Suppressor macrophage treated with lipopolysaccharide for 4 hours (primary cell): ENCODE measurements at regions not wholly inside any gene's neighbourhood (a gene's known extent, or its start where the extent isn't known, plus 50 kb on each side); places are given as distances from the start of the nearest gene placed in this dataset.

Experiments used
- DNase-seq: peaks from one replicate; pipeline ENCODE4 v3.0.0-alpha.2; 2020

DNA sequence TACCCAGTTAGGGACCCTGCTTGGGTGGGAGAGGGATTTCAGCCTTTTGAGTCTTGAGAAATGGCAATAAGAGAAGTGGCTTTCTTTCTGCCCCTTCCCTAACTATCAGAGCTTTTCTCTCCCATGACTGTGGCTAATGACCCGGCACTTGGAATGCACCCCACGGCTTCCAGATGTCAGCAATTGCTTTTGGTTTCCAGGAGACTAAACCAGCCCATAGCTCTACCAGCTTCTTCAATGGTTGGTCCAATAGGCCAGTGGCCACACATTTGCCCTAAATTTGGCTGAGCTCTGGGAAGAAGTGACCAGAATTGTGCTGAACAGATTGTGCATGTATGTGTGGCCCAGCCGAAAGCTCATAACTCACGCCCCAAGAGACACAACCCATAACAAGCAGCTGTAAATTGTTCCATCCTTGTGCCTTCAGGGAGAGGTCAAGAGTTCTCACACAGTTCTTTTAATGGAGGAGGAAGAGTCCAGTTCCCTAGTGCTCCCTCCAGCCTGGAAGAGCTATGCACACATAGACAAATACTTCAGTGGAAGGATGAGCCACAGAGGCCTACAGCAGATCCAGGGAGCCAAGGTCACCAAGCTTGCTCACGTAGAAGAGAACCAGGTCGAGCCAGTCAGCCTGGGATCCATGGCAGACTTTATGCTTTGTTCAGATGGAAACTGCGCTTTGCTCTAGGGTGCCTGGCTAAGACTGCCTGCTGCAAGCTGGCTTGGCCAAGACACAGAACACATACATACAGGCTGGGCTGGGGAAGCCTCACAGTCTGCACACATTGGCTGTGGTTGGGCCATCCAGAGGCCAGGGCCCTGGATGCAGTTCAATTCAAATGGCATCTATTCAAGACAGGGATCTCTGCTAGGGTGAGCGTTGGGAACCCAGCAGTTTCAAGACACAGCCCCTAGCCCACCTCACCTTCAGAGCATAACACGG is 131.8 kb upstream of the HABP2 start:
- DNase-seq: no peak

DNA sequence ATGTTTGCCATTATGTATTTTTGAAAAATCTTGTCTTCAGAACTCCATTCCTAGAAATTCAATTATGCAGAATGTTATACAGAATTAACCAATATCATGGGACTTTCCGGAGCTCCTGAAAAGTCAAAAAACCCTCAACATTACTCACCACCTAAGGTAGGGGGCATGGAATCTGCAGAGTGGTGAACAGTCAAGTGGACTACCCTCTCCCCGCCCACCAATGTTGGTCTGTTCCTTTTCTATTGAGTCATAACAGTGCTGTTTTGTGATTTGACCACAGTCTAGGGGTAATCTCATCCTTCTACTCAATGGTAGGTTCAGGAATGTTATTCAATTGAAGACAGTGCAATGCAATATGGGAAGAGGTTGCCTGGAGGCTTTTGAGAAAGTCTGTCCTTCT is 130.5 kb upstream of the HABP2 start:
- no peak for DNase-seq

- no peak for DNase-seq
Observed at GRCh38 chr10:113423981-113424721, 128.7 kb upstream of the HABP2 start.

DNA sequence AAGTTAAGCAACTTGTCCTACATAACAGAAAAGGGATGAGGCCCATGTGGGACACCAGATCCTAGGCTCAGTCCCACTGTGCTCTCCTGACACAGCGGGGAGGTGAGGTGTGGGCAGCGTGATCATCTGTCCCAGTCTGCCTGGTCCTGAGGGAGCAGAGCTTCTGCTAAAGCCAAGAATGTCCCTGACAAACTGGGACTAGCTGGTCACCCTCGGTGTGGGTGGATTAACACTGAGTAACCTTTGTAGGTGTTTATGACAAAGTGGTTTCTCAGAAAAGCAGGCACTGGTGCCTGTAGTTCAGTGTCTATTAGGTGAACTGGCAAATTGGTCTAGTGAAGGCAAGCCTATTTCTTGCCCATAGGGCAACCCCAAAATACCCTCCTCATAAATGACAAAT is 127.8 kb upstream of the HABP2 start:
- no peak for DNase-seq

GRCh38 chr10:113425541-113425951 is 127.3 kb upstream of the HABP2 start:
- DNase-seq: no peak

DNA sequence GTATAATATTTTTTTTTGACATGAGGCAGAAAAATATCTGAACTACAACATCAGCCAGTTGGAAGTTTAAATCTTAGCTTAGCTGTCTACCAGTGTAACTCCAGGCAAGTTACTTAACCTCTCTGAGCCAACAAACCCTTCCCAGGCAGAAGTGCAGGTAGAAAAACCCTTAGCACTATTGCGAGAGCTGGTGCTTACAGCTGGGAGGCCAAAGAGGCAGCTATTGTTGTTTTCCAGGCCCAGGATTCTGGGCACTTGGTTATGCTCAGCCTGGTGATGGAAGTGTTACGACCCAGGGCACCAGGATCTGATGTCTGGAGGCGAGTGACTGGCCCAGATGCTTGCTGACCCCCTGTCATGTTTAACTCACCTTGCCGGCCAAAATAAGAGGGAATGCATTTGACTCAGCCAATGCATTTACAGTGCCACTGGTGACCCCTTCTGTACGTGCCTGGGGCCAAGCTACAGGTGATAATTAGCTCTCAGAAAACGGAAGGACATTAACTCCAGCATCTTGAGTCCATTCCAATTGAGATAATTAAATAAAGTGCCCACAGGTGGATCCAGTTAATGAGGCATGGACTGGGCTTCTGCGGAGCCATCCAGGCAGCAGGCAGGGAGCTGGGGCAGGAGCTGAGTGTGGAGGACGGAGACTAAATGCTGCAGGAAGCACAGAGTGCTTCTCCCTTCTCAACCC is 126.5 kb upstream of the HABP2 start:
- DNase-seq: no peak

DNA sequence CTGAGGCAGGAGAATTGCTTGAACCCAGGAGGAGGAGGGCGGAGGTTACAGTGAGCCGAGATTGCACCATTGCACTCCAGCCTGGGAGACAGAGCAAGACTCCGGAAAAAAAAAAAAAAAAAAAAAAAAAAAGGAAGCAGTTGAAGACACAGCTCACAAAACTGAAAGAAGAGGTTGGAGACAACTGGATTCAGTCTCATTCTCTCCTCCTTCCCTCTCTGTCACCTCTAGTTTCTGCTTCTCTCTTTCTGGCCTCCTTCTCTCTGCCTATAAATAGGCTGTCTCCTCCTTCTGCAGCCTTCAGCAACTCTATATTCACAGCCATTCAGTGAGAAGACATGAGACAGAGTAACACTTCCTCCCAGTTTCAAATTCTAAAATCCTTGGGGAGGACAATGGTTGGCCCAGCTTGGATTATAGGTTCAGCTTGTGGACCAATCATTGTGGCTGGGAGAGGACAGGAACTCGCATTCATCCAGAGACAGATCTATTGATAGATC is 125.6 kb upstream of the HABP2 start:
- DNase-seq: peak; percentile 63

- DNase-seq: no peak
Observed at GRCh38 chr10:113427811-113428558, 124.9 kb upstream of the HABP2 start.

DNA sequence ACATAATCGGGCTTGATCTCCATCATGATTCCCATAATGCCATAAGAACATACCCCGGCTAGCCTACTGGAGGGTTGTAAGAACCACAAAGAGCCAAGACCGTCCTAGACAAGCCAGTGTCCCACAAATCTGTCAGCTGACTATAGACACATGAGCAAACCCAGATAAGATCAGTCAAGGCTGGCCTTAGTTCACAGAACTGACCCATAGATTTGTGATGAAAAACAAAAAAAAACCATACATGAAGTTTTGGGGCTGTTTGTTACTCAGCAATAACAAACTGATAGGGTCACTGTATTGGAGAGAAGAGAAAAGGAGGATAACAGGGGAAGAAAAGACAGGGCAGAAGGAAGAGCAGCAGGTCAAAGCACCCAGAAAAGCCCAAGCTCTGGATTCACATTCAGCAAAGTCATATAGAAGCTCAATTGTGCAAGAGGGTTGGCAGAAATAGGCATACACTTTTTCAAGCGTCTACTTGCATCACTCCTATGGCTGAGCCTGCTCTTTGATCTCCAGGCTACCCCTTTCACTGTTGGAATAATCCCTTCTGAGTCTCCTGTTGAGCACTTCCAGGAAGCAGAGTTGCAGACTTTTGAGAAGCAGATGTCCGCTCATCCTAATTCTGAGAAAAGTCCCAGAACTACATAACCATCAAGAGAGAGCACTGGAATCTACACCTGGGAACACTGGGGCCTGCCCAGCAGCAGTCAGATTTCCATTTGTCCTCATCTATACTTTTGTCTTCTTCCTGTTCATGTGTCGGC is 122.0 kb upstream of the HABP2 start:
- no peak for DNase-seq

GRCh38 chr10:113431398-113432160 is 121.3 kb upstream of the HABP2 start:
- no peak for DNase-seq

DNA sequence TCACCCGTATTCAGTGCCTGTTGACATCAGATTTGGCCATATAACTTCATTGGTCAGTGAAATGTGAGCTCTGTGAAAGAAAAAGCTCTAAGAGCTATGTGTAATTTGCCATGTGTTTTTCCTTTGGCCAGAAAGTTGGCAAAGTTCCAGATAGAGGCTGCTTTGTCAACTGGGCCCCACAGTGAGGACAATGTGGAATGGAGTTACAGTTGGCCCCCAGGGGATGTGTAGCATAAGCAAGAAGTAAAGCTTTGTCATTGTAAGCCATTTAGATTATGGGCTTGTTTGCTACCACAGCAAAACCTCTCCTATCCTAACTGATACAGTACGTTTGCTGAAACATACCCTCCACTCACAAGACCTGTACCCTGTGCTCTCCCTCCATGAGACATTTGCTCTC is 119.1 kb upstream of the HABP2 start:
- DNase-seq: no peak

- no peak for DNase-seq
Observed at GRCh38 chr10:113434315-113434714, 118.5 kb upstream of the HABP2 start.

DNA sequence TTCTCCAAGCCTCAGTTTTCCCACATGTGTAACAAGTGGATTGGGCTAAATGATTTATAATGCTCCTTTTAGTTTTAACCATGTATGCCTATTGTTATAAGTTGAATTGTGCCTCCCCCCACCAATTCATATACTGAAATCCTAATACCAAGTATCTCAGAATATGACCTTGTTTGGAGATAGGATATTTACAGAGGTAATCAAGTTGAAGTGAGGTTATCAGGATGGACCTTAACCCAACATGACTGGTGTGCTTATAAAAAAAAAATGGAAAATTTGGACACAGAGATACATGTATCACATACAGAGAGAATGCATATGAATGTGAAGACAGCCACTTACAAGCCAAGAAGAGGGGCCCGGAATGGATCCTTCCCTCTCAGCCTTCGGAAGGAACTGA is 117.9 kb upstream of the HABP2 start:
- no peak for DNase-seq

DNA sequence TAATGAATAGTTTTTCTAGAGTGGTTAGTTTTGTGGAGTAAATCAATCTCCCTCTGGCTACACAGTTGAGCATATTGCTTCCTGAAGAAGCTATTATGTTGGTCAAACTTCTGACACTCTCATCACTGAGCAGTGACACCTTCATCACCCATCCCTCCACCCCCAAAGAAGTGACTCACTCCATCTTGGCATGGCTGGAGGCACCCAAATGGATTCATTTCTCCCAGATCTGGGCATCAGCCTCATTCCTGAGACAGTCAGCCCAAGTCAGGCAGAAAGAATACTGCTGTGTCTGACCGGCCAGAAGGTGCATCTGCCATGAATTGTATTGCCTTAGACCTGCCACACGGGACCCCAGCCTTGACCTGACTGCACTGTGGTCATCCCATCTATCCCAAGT is 117.0 kb upstream of the HABP2 start:
- DNase-seq: no peak

- DNase-seq: no peak
Observed at GRCh38 chr10:113436851-113437250, 116.0 kb upstream of the HABP2 start.

DNA sequence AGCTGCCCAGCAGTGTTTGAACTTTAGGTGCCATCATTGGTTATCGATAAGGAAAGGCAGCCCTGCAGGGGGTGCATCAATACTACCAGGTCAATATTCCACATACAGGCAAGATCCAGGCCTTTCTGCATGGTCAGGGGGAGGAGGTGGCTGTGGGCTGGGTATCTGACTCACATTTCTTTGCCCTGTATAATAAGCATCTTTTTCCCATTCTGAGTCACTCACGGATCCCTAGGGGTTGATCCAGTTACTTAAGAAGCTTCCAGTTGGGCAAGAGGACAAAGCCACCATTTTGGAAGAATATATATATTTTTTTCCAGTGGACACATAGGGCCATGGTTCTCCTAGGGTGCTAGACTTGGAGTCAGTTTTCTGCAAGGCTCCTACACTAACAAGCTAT is 114.2 kb upstream of the HABP2 start:
- no peak for DNase-seq

DNA sequence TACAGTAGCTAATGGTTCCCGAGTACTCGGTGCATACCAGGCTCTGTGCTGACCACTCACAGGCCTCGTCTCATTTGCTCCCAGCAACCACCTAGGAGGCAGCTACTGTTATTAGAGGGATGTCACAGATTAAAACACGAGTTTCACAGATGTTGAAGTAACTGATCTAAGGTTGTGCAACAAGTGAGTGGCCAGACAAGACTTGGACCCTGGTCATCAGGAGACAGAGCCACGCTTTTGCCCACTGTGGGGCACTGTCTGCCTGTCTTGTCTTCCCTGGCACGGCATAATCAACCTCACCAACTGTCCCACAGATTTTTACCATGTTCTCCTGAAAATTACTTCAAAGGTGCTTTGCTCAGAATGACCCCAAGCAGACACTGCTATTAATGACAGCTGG is 111.6 kb upstream of the HABP2 start:
- DNase-seq: no peak

DNA sequence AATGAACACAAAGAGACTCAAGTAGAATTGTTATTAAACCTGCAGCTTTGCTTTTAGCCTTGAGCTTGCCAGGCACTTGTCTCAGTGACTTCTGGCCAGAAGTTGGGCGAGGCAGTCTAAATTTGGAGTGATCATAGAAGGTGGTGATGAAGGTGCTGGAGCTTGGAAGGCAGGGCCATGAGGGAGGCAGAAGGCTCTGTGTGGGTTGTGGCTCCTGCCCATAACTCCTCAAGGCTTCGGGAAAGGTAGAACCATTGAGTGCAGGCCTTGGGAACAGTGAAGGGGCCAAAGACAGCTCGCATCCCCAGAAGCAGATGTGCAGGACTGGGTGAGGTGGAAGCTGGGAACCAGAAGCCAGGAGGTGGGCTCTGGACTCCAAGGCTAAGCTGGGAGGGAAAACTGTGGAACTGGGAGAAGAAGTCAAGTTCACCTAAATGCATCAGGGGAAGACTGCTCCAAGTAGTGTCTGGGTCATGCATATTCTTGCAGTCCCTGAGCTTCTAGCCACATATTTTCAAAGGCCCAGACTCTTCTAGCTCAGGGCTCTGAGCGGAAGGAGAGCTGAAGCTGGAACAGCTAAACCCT is 111.1 kb upstream of the HABP2 start:
- DNase-seq: no peak

GRCh38 chr10:113442336-113442735 is 110.5 kb upstream of the HABP2 start:
- DNase-seq: peak; percentile 63

GRCh38 chr10:113443141-113443925 is 109.5 kb upstream of the HABP2 start:
- peak; percentile 67 for DNase-seq
